Astrocyte (in vitro differentiated cells and primary cell): ENCODE measurements at regions not wholly inside any gene's neighbourhood (a gene's known extent, or its start where the extent isn't known, plus 50 kb on each side); places are given as distances from the start of the nearest gene placed in this dataset.

Experiments used
- DNase-seq: peaks from one replicate; pipeline ENCODE4 v3.0.0-alpha.2; 2010; ENCODE audit warnings: low read depth
- FAIRE-seq: peaks from 2 replicates; lab custom pipeline; 2011; peaks lifted over from hg19 to GRCh38; lab: Jason Lieb, UNC
- H2AFZ ChIP-seq: 2 replicates; pipeline ENCODE4 v1.6.0; 2012; ENCODE audit warnings: low read depth, low read length, inconsistent platforms
- H3K27ac ChIP-seq: 2 replicates; pipeline ENCODE4 v1.5.1; 2011; ENCODE audit warnings: low read depth, low read length, inconsistent platforms
- H3K27me3 ChIP-seq: 2 replicates; pipeline ENCODE4 v1.6.0; 2011; ENCODE audit warnings: low read length, inconsistent platforms; ENCODE audit not compliant: insufficient read depth
- H3K36me3 ChIP-seq: 2 replicates; pipeline ENCODE4 v1.5.1; 2011; ENCODE audit warnings: low read length, inconsistent platforms; ENCODE audit not compliant: insufficient read depth
- H3K4me1 ChIP-seq: 2 replicates; pipeline ENCODE4 v1.5.1; 2011; ENCODE audit warnings: low read length, inconsistent platforms; ENCODE audit not compliant: insufficient read depth
- H3K4me2 ChIP-seq: 2 replicates; pipeline ENCODE4 v1.6.0; 2012; ENCODE audit warnings: low read length, inconsistent platforms
- H3K4me3 ChIP-seq: 2 replicates; pipeline ENCODE4 v1.5.1; 2011; ENCODE audit warnings: low read depth, mild to moderate bottlenecking, low read length, inconsistent platforms; ENCODE audit not compliant: insufficient read depth
- H3K79me2 ChIP-seq: 2 replicates; pipeline ENCODE4 v1.6.0; 2012; ENCODE audit warnings: mild to moderate bottlenecking, low read length, inconsistent platforms; ENCODE audit not compliant: insufficient read depth
- H3K9ac ChIP-seq: 2 replicates; pipeline ENCODE4 v1.6.0; 2012; ENCODE audit warnings: mild to moderate bottlenecking, low read length, inconsistent platforms
- H3K9me3 ChIP-seq: 2 replicates; pipeline ENCODE4 v1.5.1; 2012; ENCODE audit warnings: low read depth, mild to moderate bottlenecking, low read length, inconsistent platforms; ENCODE audit not compliant: insufficient read depth
- H4K20me1 ChIP-seq: 2 replicates; pipeline ENCODE4 v1.6.0; 2012; ENCODE audit warnings: low read length, inconsistent platforms; ENCODE audit not compliant: insufficient read depth
- H3K27ac Mint-ChIP-seq: one replicate; pipeline ENCODE4 v1.8.0; 2021; ENCODE audit warnings: mild to moderate bottlenecking, mixed read lengths; ENCODE audit not compliant: unreplicated experiment
- H3K27me3 Mint-ChIP-seq: one replicate; pipeline ENCODE4 v1.8.0; 2021; ENCODE audit warnings: low read depth, mixed read lengths; ENCODE audit not compliant: unreplicated experiment
- H3K36me3 Mint-ChIP-seq: one replicate; pipeline ENCODE4 v1.8.0; 2021; ENCODE audit warnings: low read depth, mixed read lengths; ENCODE audit not compliant: unreplicated experiment
- H3K4me1 Mint-ChIP-seq: one replicate; pipeline ENCODE4 v1.8.0; 2021; ENCODE audit warnings: low read depth, mixed read lengths; ENCODE audit not compliant: unreplicated experiment
- H3K4me3 Mint-ChIP-seq: one replicate; pipeline ENCODE4 v1.8.0; 2021; ENCODE audit warnings: mild to moderate bottlenecking, moderate library complexity, mixed read lengths; ENCODE audit not compliant: unreplicated experiment
- H3K9me3 Mint-ChIP-seq: one replicate; pipeline ENCODE4 v1.8.0; 2021; ENCODE audit warnings: mild to moderate bottlenecking, mixed read lengths; ENCODE audit not compliant: unreplicated experiment
- EZH2 ChIP-seq: IDR thresholded peaks from 2 replicates; pipeline ENCODE4 v1.6.1; 2012; ENCODE audit warnings: mild to moderate bottlenecking, low read length, inconsistent platforms; ENCODE audit not compliant: insufficient read depth
- TF ChIP-seq, protein P1 (sequence below): IDR thresholded peaks from 2 replicates; pipeline ENCODE4 v1.5.1; 2011; ENCODE audit warnings: low read depth, mild to moderate bottlenecking, inconsistent platforms, low read length, moderate library complexity; ENCODE audit not compliant: insufficient read depth

DNA sequence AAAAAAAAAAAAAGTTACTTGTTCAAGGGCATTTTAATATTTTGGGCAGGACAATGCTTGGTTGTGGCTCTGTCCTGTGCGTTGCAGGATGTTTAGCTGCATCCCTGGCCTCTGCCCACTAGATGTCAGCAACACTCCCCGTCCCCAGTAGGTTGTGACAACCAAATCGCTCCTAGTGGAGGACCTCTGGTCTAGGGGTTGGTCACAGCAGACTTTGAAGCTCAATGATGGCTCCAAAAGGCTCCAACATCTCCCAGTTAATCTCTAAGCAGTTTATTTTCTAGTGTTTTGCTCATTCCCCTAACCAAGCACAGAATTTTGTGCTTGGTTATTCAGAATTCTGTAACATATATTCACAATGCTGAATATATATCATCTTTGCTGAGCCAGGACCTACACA is 67.0 kb downstream of the CHRNA1 start:
- no peaks in the 10 kb centered on the region for H3K36me3 ChIP-seq
- H3K27me3 ChIP-seq = peaks cover 31% of the 10 kb centered on the region
- TF ChIP-seq, protein P1, sequence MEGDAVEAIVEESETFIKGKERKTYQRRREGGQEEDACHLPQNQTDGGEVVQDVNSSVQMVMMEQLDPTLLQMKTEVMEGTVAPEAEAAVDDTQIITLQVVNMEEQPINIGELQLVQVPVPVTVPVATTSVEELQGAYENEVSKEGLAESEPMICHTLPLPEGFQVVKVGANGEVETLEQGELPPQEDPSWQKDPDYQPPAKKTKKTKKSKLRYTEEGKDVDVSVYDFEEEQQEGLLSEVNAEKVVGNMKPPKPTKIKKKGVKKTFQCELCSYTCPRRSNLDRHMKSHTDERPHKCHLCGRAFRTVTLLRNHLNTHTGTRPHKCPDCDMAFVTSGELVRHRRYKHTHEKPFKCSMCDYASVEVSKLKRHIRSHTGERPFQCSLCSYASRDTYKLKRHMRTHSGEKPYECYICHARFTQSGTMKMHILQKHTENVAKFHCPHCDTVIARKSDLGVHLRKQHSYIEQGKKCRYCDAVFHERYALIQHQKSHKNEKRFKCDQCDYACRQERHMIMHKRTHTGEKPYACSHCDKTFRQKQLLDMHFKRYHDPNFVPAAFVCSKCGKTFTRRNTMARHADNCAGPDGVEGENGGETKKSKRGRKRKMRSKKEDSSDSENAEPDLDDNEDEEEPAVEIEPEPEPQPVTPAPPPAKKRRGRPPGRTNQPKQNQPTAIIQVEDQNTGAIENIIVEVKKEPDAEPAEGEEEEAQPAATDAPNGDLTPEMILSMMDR = peak; percentile 94
- TF ChIP-seq EZH2 = no peak
- H3K79me2 ChIP-seq = no peaks in the 10 kb centered on the region
- no peak overlapping the region for H3K9ac ChIP-seq
- Mint-ChIP-seq H3K36me3 (no peaks in the 10 kb centered on the region), H3K4me1 (peaks cover 3% of the 10 kb centered on the region), H3K27me3 (peaks cover 31% of the 10 kb centered on the region), H3K4me3 (no peak overlapping the region), H3K9me3 (no peaks in the 10 kb centered on the region), H3K27ac (no peak overlapping the region)
- H3K4me1 ChIP-seq = no peaks in the 10 kb centered on the region
- peak; percentile 22 for DNase-seq
- no peak for FAIRE-seq
- no peaks in the 10 kb centered on the region for H4K20me1 ChIP-seq
- no peak overlapping the region for H2AFZ ChIP-seq
- no peak overlapping the region for H3K27ac ChIP-seq
- H3K4me2 ChIP-seq = no peak overlapping the region
- H3K4me3 ChIP-seq = no peak overlapping the region
- no peaks in the 10 kb centered on the region for H3K9me3 ChIP-seq

DNA sequence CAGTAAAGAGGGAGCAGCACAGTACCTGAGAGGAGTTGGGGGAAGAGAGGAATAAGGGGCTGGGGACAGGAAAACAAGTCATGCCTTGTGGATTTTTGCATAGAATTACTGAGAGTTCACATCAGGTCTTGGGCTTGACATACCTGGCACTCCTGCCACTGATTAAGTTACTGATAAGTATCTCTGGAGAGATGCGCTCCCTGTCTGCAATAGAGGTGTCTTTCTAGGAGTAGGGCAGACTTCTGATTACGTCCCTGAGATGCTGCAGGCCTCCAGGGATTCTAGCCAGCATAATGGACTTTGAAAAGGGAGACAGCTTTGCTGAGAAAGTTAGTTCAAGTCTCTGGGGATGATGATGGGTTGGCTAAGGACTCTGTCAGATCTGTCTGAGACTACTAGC is 69.4 kb downstream of the CHRNA1 start:
- Histone ChIP-seq H3K27ac (no peak overlapping the region), H3K9me3 (no peaks in the 10 kb centered on the region), H3K79me2 (no peaks in the 10 kb centered on the region), H3K4me1 (no peaks in the 10 kb centered on the region), H3K36me3 (no peaks in the 10 kb centered on the region), H4K20me1 (no peaks in the 10 kb centered on the region), H3K27me3 (peaks cover 31% of the 10 kb centered on the region), H3K4me2 (no peak overlapping the region), H3K9ac (no peak overlapping the region), H2AFZ (no peak overlapping the region), H3K4me3 (no peak overlapping the region)
- H3K4me1 Mint-ChIP-seq = peaks cover 2% of the 10 kb centered on the region
- H3K27me3 Mint-ChIP-seq = peaks cover 31% of the 10 kb centered on the region
- no peaks in the 10 kb centered on the region for H3K36me3 Mint-ChIP-seq
- H3K4me3 Mint-ChIP-seq = no peak overlapping the region
- H3K9me3 Mint-ChIP-seq = no peaks in the 10 kb centered on the region
- H3K27ac Mint-ChIP-seq = no peak overlapping the region
- TF ChIP-seq, protein P1 = no peak
- no peak for TF ChIP-seq EZH2
- no peak for DNase-seq
- no peak for FAIRE-seq

DNA sequence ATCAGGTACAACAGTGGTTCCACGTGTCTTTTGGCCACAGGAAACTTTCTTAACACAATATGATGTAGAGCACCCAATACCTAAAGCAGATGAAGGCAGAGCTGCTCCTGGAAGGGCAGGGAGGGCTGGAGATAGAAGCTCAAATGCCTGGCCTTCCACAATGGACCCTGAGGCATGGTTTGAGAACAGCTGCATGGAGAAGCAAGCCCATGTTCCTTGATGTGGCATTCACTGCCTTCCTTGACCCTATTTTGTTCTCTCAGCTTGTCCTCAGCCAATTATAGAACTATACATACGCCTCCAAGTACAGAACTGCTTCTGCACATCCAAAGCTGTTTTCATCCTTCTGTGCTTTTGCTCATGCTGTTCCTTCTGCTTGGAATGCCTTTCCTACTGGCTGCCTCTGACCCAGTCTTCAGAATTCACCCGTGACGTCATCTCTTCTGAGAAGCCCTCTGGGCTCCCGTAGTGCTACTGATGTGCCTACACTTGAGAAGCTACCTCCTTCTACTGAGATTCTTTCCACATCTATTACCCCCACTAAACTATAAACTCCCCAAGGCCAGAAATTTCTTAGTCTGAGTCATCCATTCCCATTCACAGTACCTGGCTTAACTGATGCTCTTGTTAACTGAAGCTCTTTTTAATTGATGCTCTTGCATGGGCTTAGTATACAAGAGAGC is 69.9 kb downstream of the CHRNA1 start:
- DNase-seq (no peak), FAIRE-seq (no peak)
- Histone ChIP-seq H4K20me1 (no peaks in the 10 kb centered on the region), H3K27me3 (peaks cover 31% of the 10 kb centered on the region), H2AFZ (no peak overlapping the region), H3K4me2 (no peak overlapping the region), H3K79me2 (no peaks in the 10 kb centered on the region), H3K4me3 (no peak overlapping the region), H3K36me3 (no peaks in the 10 kb centered on the region), H3K9ac (no peak overlapping the region), H3K9me3 (no peaks in the 10 kb centered on the region), H3K4me1 (no peaks in the 10 kb centered on the region), H3K27ac (no peak overlapping the region)
- Mint-ChIP-seq H3K9me3 (no peaks in the 10 kb centered on the region), H3K4me3 (no peak overlapping the region), H3K27ac (no peak overlapping the region), H3K36me3 (no peaks in the 10 kb centered on the region), H3K27me3 (peaks cover 32% of the 10 kb centered on the region), H3K4me1 (peaks cover 2% of the 10 kb centered on the region)
- TF ChIP-seq EZH2 = no peak
- TF ChIP-seq, protein P1 = no peak
